ENCODE measurements at regions not wholly inside any gene's neighbourhood (a gene's known extent, or its start where the extent isn't known, plus 50 kb on each side); places are given as distances from the start of the nearest gene placed in this dataset.

- Histone ChIP-seq H3K4me1 (no peaks in the 10 kb centered on the region), H3K27me3 (no peaks in the 10 kb centered on the region), H3K27ac (no peak overlapping the region), H3K4me3 (no peak overlapping the region), H3K9me3 (no peaks in the 10 kb centered on the region), H3K36me3 (no peaks in the 10 kb centered on the region)
- no peak for DNase-seq
- no peak for ATAC-seq (ENCODE audit: low FRiP score in 2 of 2)
- TF ChIP-seq CTCF (IDR thresholded peaks at IDR 0.05) (no peak), EP300 (IDR thresholded peaks at IDR 0.05) (no peak), POLR2A (IDR thresholded peaks at IDR 0.05) (no peak), POLR2AphosphoS5 (IDR thresholded peaks at IDR 0.05) (no peak)
These were observed 98.4 kb downstream of the PCDH7 start for GRCh38 chr4:30818541-30818940.

GRCh38 chr4:30821275-30821674 lies 101.1 kb downstream of the PCDH7 start:
- ATAC-seq (ENCODE audit: low FRiP score in 2 of 2) (no peak), DNase-seq (no peak)
- Histone ChIP-seq H3K27ac (no peak overlapping the region), H3K9me3 (no peaks in the 10 kb centered on the region), H3K4me1 (no peaks in the 10 kb centered on the region), H3K36me3 (no peaks in the 10 kb centered on the region), H3K27me3 (no peaks in the 10 kb centered on the region), H3K4me3 (no peak overlapping the region)
- WGBS, 2 donors, result 75 to 80% methylated on average over 4 of the region's 4 CpGs
- no peak for TF ChIP-seq POLR2A (IDR thresholded peaks at IDR 0.05)
- TF ChIP-seq EP300 (IDR thresholded peaks at IDR 0.05), result no peak
- no peak for TF ChIP-seq CTCF (IDR thresholded peaks at IDR 0.05)
- TF ChIP-seq POLR2AphosphoS5 (IDR thresholded peaks at IDR 0.05), result no peak

GRCh38 chr4:30821859-30822612 lies 101.9 kb downstream of the PCDH7 start:
- ATAC-seq (ENCODE audit: low FRiP score in 2 of 2), result peak in 1 of 2 donors; percentile 40
- H3K27me3 ChIP-seq, result no peaks in the 10 kb centered on the region
- H3K36me3 ChIP-seq, result no peaks in the 10 kb centered on the region
- TF ChIP-seq EP300 (IDR thresholded peaks at IDR 0.05) (no peak), POLR2A (IDR thresholded peaks at IDR 0.05) (no peak), CTCF (IDR thresholded peaks at IDR 0.05) (no peak), POLR2AphosphoS5 (IDR thresholded peaks at IDR 0.05) (no peak)
- WGBS, 2 donors, result 76 to 83% methylated on average over 12 of the region's 12 CpGs
- no peak for DNase-seq
- H3K27ac ChIP-seq, result no peak overlapping the region
- no peaks in the 10 kb centered on the region for H3K4me1 ChIP-seq
- H3K9me3 ChIP-seq, result no peaks in the 10 kb centered on the region
- no peak overlapping the region for H3K4me3 ChIP-seq

- TF ChIP-seq POLR2A (IDR thresholded peaks at IDR 0.05), result no peak
- TF ChIP-seq POLR2AphosphoS5 (IDR thresholded peaks at IDR 0.05), result no peak
- TF ChIP-seq CTCF (IDR thresholded peaks at IDR 0.05), result no peak
- no peak for TF ChIP-seq EP300 (IDR thresholded peaks at IDR 0.05)
- ATAC-seq (ENCODE audit: low FRiP score in 2 of 2) (no peak), DNase-seq (no peak)
- WGBS, 2 donors, result 85 to 86% methylated on average over 10 of the region's 10 CpGs
- Histone ChIP-seq H3K36me3 (no peaks in the 10 kb centered on the region), H3K27me3 (no peaks in the 10 kb centered on the region), H3K27ac (no peak overlapping the region), H3K4me1 (no peaks in the 10 kb centered on the region), H3K4me3 (no peak overlapping the region), H3K9me3 (no peaks in the 10 kb centered on the region)
These were observed 102.9 kb downstream of the PCDH7 start for GRCh38 chr4:30822911-30823551.
